HepG2 (cell line): ENCODE measurements at regions not wholly inside any gene's neighbourhood (a gene's known extent, or its start where the extent isn't known, plus 50 kb on each side); places are given as distances from the start of the nearest gene placed in this dataset.

Source experiments
- ATAC-seq: fragments of 200-7000 bp; cut with Tn5 transposase; 3 replicates; pipeline ENCODE4 v1.9.1; 2020; ENCODE audit warnings: mild to moderate bottlenecking, moderate library complexity
- BruUV-seq: library from RNA; stranded (reverse); fragments of 400-500 nt; replicated peaks from 2 replicates; lab custom pipeline; 2021; lab: Mats Ljungman, UMichigan
- CTCF ChIA-PET: fragments of 300-600 bp; formaldehyde crosslinking; extraction: SDS; loops from one replicate; lab custom pipeline; 2021; ENCODE audit warnings: low total read pairs, inconsistent platforms, low intra/inter-chr PET ratio; lab: Yijun Ruan, JAX
- POLR2A ChIA-PET: fragments of 350-600 bp; sonication (Branson Sonifier 250); formaldehyde crosslinking; loops from one replicate; lab custom pipeline; 2020; ENCODE audit warnings: antibody characterized with exemption, inconsistent platforms; lab: Yijun Ruan, JAX
- DNase-seq: peaks from one replicate; pipeline ENCODE4 v3.0.0-alpha.2; 2015; ENCODE audit warnings: low spot score
- FAIRE-seq: peaks from 3 replicates; lab custom pipeline; 2011; peaks lifted over from hg19 to GRCh38; lab: Jason Lieb, UNC
- H2AFZ ChIP-seq: one replicate; pipeline ENCODE4 v1.6.1; 2011; ENCODE audit warnings: low read length, inconsistent platforms
- H3K27ac ChIP-seq: fragments of 300-600 bp; 3 replicates; pipeline ENCODE4 v1.8.0; 2011; ENCODE audit warnings: mixed run types, mild to moderate bottlenecking, mixed read lengths, low read length, inconsistent platforms; ENCODE audit not compliant: insufficient read depth; ENCODE audit errors: extremely low read length
- H3K27me3 ChIP-seq, 2 experiments: fragments of 200-600 bp in 1 of 2; 2 replicates in 1 of 2; 3 replicates in 1 of 2; pipeline versions ENCODE4 v1.6.0 to v1.8.0; 2011; ENCODE audit warnings: low read length in 2 of 2, mild to moderate bottlenecking in 2 of 2, moderate library complexity in 2 of 2, inconsistent platforms in 1 of 2; ENCODE audit not compliant: insufficient read depth in 2 of 2, control insufficient read depth in 1 of 2
- H3K36me3 ChIP-seq, 2 experiments: fragments of 200-600 bp in 1 of 2; replicated peaks in 1 of 2; 2 replicates in 1 of 2; 3 replicates in 1 of 2; pipeline versions ENCODE4 v1.5.1 to v1.8.0; 2011; ENCODE audit warnings: low read length in 2 of 2, inconsistent platforms in 1 of 2; ENCODE audit not compliant: insufficient read depth in 2 of 2, control insufficient read depth in 1 of 2
- H3K4me1 ChIP-seq: 2 replicates; pipeline ENCODE4 v1.5.1; 2012; ENCODE audit warnings: low read length, inconsistent platforms; ENCODE audit not compliant: insufficient read depth
- H3K4me2 ChIP-seq: 2 replicates; pipeline ENCODE4 v1.6.0; 2011; ENCODE audit warnings: low read depth, low read length, inconsistent platforms
- H3K4me3 ChIP-seq, 3 experiments: fragments of 200-600 bp in 1 of 3; sonication (generic), shearing (Covaris generic) in 1 of 3; replicated peaks in 1 of 3; 2 replicates each; pipeline ENCODE4 v1.5.1; 2011 to 2016; ENCODE audit warnings: low read length in 3 of 3, inconsistent platforms in 2 of 3, low read depth in 2 of 3, mild to moderate bottlenecking in 2 of 3, control low read depth in 1 of 3, mixed read lengths in 1 of 3; ENCODE audit not compliant: insufficient read depth in 1 of 3
- H3K79me2 ChIP-seq: one replicate; pipeline ENCODE4 v1.6.1; 2011; ENCODE audit warnings: low read length, inconsistent platforms; ENCODE audit not compliant: insufficient read depth
- H3K9ac ChIP-seq: 2 replicates; pipeline ENCODE4 v1.6.0; 2011; ENCODE audit warnings: mild to moderate bottlenecking, low read depth, low read length, inconsistent platforms; ENCODE audit not compliant: insufficient read depth
- H3K9me3 ChIP-seq: 2 replicates; pipeline ENCODE4 v1.5.1; 2012; ENCODE audit warnings: mild to moderate bottlenecking, low read length
- H4K20me1 ChIP-seq: 2 replicates; pipeline ENCODE4 v1.6.0; 2011; ENCODE audit warnings: inconsistent platforms, mild to moderate bottlenecking, low read length, moderate library complexity; ENCODE audit not compliant: insufficient read depth
- CBFB ChIP-seq: sonication (generic); formaldehyde crosslinking; IDR thresholded peaks from 2 replicates; pipeline ENCODE4 v1.4.0; 2020; ENCODE audit warnings: missing genetic modification reagents
- CREB3 ChIP-seq: sonication (generic); formaldehyde crosslinking; IDR thresholded peaks from 2 replicates; pipeline ENCODE4 v1.5.0; 2020; ENCODE audit warnings: missing genetic modification reagents
- EZH2 ChIP-seq: conservative IDR thresholded peaks from 2 replicates; pipeline ENCODE4 v1.6.1; 2012; ENCODE audit warnings: mild to moderate bottlenecking, low read depth, low read length, moderate library complexity
- REL ChIP-seq: sonication (generic); formaldehyde crosslinking; conservative IDR thresholded peaks from 2 replicates; pipeline ENCODE4 v1.8.0; 2022; ENCODE audit warnings: mild to moderate bottlenecking, missing genetic modification reagents, moderate library complexity
- SPEN ChIP-seq: sonication (generic); formaldehyde crosslinking; IDR thresholded peaks from 2 replicates; pipeline ENCODE4 v1.5.1; 2020; ENCODE audit warnings: low read depth, mild to moderate bottlenecking, missing genetic modification reagents
- THRA ChIP-seq: sonication (generic); formaldehyde crosslinking; IDR thresholded peaks from 2 replicates; pipeline ENCODE4 v1.4.0; 2020; ENCODE audit warnings: missing genetic modification reagents, borderline replicate concordance
- ZFP1 ChIP-seq: IDR thresholded peaks from 2 replicates; pipeline ENCODE4 v1.6.1; 2016
- ZNF777 ChIP-seq: sonication (generic); formaldehyde crosslinking; IDR thresholded peaks from 2 replicates; pipeline ENCODE4 v1.4.0; 2020; ENCODE audit warnings: missing genetic modification reagents
- ZSCAN12 ChIP-seq: sonication (generic); formaldehyde crosslinking; IDR thresholded peaks from 2 replicates; pipeline ENCODE4 v1.9.0; 2021; ENCODE audit warnings: mild to moderate bottlenecking, missing genetic modification reagents
- WGBS: methylation state at CpG from one replicate; pipeline ENCODE4 v1.1.6; 2017; ENCODE audit warnings: low lambda C conversion rate; 5-methylcytosine and 5-hydroxymethylcytosine counted together
- in situ Hi-C: cut with HindIII; loops from 2 replicates; pipeline ENCODE4 v1.10.0; 2017; ENCODE audit warnings: low pct_unique_long_range_greater_than_20kb; ENCODE audit not compliant: extremely low pct_ligation_motif_present
- intact Hi-C: fragments of 100-400 bp; cut with micrococcal nuclease; formaldehyde crosslinking; loops from one replicate; pipeline ENCODE4 v1.10.0; 2022; ENCODE audit not compliant: unreplicated experiment

- intact Hi-C loops = no loop called here
- Histone ChIP-seq H3K27ac (no peak overlapping the region), H3K79me2 (no peaks in the 10 kb centered on the region), H3K9me3 (no peaks in the 10 kb centered on the region), H3K4me1 (no peaks in the 10 kb centered on the region), H3K27me3 (peaks cover 0 to 46% of the 10 kb centered on the region in 2 experiments), H3K9ac (no peak overlapping the region), H4K20me1 (no peaks in the 10 kb centered on the region), H3K4me2 (no peak overlapping the region), H2AFZ (no peak overlapping the region), H3K4me3 (no peak overlapping the region), H3K36me3 (no peaks in the 10 kb centered on the region)
- no TSS peak for BruUV-seq
- WGBS = 32% methylated on average over 23 of the region's 23 CpGs
- CTCF ChIA-PET = no interaction called here
- no peak for FAIRE-seq
- in situ Hi-C loops = loop anchor here (5.0 to 25.0 kb wide), 4 partner anchors 376 to 1686 kb away; no protein-coding TSS in a partner anchor
- no peak for ATAC-seq
- no peak for TF ChIP-seq CBFB (CRISPR knock-in tag)
- no peak for TF ChIP-seq ZSCAN12 (CRISPR knock-in tag)
- no peak for TF ChIP-seq ZFP1 (CRISPR knock-in tag)
- TF ChIP-seq THRA (CRISPR knock-in tag) = no peak
- TF ChIP-seq SPEN (CRISPR knock-in tag) = no peak
- no peak for TF ChIP-seq CREB3 (CRISPR knock-in tag)
- no peak for TF ChIP-seq EZH2
- no peak for TF ChIP-seq REL (CRISPR knock-in tag)
- no peak for TF ChIP-seq ZNF777 (CRISPR knock-in tag)
- POLR2A ChIA-PET = no interaction called here
- DNase-seq = no peak
Observed at GRCh38 chr5:50968356-50969149, 302.1 kb downstream of the PARP8 start.
